Astrocyte of the spinal cord (primary cell): ENCODE measurements at regions not wholly inside any gene's neighbourhood (a gene's known extent, or its start where the extent isn't known, plus 50 kb on each side); places are given as distances from the start of the nearest gene placed in this dataset.

ENCODE experiments used
- DNase-seq: peaks from one replicate; pipeline ENCODE4 v3.0.0; 2011; ENCODE audit warnings: low read depth, low spot score
- H3K4me3 ChIP-seq: 2 replicates; pipeline ENCODE4 v1.5.1; 2011; ENCODE audit warnings: low read depth, mild to moderate bottlenecking, low read length, moderate library complexity
- CTCF ChIP-seq: IDR thresholded peaks from 2 replicates; pipeline ENCODE4 v1.5.1; 2012; ENCODE audit warnings: low read depth, mild to moderate bottlenecking, low read length, inconsistent platforms
- in situ Hi-C: cut with HindIII; loops from 2 replicates; pipeline ENCODE4 v1.10.0; 2017; ENCODE audit warnings: low sequenced_read_pairs

- in situ Hi-C loops, result no loop called here
- DNase-seq, result peak; percentile 59
- no peak for TF ChIP-seq CTCF
- H3K4me3 ChIP-seq, result no peak overlapping the region
Observed at GRCh38 chr2:120847700-120848321, 112.1 kb downstream of the GLI2 start.

- in situ Hi-C loops, result no loop called here
- DNase-seq, result no peak
- H3K4me3 ChIP-seq, result no peak overlapping the region
- TF ChIP-seq CTCF, result no peak
Observed at GRCh38 chr2:120849278-120849677, 113.6 kb downstream of the GLI2 start.

- in situ Hi-C loops, result no loop called here
- TF ChIP-seq CTCF, result no peak
- DNase-seq, result no peak
- H3K4me3 ChIP-seq, result no peak overlapping the region
Observed at GRCh38 chr2:120850551-120850950, 114.9 kb downstream of the GLI2 start.

GRCh38 chr2:120851116-120851773, 115.6 kb downstream of the GLI2 start:
- no peak for TF ChIP-seq CTCF
- H3K4me3 ChIP-seq, result no peak overlapping the region
- in situ Hi-C loops, result no loop called here
- DNase-seq, result no peak

GRCh38 chr2:120852200-120852815, 116.6 kb downstream of the GLI2 start:
- in situ Hi-C loops, result no loop called here
- DNase-seq, result no peak
- TF ChIP-seq CTCF, result no peak
- H3K4me3 ChIP-seq, result no peak overlapping the region

- no peak overlapping the region for H3K4me3 ChIP-seq
- in situ Hi-C loops, result no loop called here
- DNase-seq, result no peak
- no peak for TF ChIP-seq CTCF
Observed at GRCh38 chr2:120853306-120854013, 117.8 kb downstream of the GLI2 start.
